Cardiac muscle cell (in vitro differentiated cells and primary cell): ENCODE measurements at regions not wholly inside any gene's neighbourhood (a gene's known extent, or its start where the extent isn't known, plus 50 kb on each side); places are given as distances from the start of the nearest gene placed in this dataset.
"Not testable (repeated sequence)": the region's sequence is repeated elsewhere in the genome, so short reads cannot be mapped to it uniquely, and the experiment has no call there.

Experiments
- DNase-seq, 2 donors: peaks; one replicate each; pipeline versions ENCODE4 v3.0.0 to v3.0.0-alpha.2; 2010 to 2017; ENCODE audit warnings: low read depth in 1 of 2, low spot score in 1 of 2
- H3K27ac ChIP-seq: fragments of 200-600 bp; sonication (generic); 2 replicates; pipeline ENCODE4 v1.5.1; 2016
- H3K27me3 ChIP-seq: fragments of 200-600 bp; sonication (generic); 2 replicates; pipeline ENCODE4 v1.6.0; 2016; ENCODE audit warnings: control low read depth
- H3K36me3 ChIP-seq: fragments of 200-600 bp; sonication (generic); 2 replicates; pipeline ENCODE4 v1.5.1; 2016; ENCODE audit warnings: control low read depth
- H3K4me1 ChIP-seq: fragments of 200-600 bp; sonication (generic); 2 replicates; pipeline ENCODE4 v1.8.1; 2017; ENCODE audit warnings: low read depth, mild to moderate bottlenecking, mixed run types
- H3K4me3 ChIP-seq: fragments of 200-600 bp; sonication (generic); 2 replicates; pipeline ENCODE4 v1.5.1; 2016; ENCODE audit warnings: mild to moderate bottlenecking
- H3K9me3 ChIP-seq: fragments of 200-600 bp; sonication (generic); 2 replicates; pipeline ENCODE4 v1.5.1; 2017; ENCODE audit warnings: low read depth, mild to moderate bottlenecking, control low read depth
- TF ChIP-seq, protein P1 (sequence below): IDR thresholded peaks from 2 replicates; pipeline ENCODE4 v1.5.1; 2012; ENCODE audit warnings: low read depth, mild to moderate bottlenecking, low read length

- no peak for DNase-seq
- TF ChIP-seq, protein P1, sequence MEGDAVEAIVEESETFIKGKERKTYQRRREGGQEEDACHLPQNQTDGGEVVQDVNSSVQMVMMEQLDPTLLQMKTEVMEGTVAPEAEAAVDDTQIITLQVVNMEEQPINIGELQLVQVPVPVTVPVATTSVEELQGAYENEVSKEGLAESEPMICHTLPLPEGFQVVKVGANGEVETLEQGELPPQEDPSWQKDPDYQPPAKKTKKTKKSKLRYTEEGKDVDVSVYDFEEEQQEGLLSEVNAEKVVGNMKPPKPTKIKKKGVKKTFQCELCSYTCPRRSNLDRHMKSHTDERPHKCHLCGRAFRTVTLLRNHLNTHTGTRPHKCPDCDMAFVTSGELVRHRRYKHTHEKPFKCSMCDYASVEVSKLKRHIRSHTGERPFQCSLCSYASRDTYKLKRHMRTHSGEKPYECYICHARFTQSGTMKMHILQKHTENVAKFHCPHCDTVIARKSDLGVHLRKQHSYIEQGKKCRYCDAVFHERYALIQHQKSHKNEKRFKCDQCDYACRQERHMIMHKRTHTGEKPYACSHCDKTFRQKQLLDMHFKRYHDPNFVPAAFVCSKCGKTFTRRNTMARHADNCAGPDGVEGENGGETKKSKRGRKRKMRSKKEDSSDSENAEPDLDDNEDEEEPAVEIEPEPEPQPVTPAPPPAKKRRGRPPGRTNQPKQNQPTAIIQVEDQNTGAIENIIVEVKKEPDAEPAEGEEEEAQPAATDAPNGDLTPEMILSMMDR, result no peak
- no peak overlapping the region for H3K4me3 ChIP-seq
- H3K27ac ChIP-seq, result no peak overlapping the region
- H3K4me1 ChIP-seq, result no peaks in the 10 kb centered on the region
- H3K36me3 ChIP-seq, result no peaks in the 10 kb centered on the region
- peaks cover 8% of the 10 kb centered on the region for H3K27me3 ChIP-seq
- no peaks in the 10 kb centered on the region for H3K9me3 ChIP-seq
These were observed 299.9 kb downstream of the CCDC74A start for GRCh38 chr2:131827481-131828163.

DNA sequence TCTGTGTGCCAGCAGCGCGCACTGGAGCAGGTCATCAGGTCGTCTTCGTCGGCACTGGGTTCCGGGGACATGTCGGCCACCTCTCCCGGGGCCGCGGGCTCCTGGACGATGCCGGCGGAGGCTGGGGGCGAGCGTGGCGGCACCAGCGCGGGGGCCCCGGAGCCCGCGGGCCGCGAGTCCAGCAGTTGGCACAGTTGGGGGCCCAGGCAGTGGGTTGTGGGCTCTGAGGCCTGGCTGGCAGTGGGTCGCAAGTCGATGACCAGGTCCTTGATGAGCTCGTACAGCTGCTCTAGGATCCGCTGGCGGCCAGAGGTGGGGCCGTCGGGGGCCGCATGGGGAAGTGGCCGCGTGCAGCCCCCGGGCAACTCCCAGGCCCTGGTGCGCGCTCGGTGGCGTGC is 300.5 kb downstream of the CCDC74A start:
- no peak for DNase-seq
- no peak overlapping the region for H3K27ac ChIP-seq
- H3K36me3 ChIP-seq, result no peaks in the 10 kb centered on the region
- no peaks in the 10 kb centered on the region for H3K4me1 ChIP-seq
- H3K9me3 ChIP-seq, result no peaks in the 10 kb centered on the region
- no peak overlapping the region for H3K4me3 ChIP-seq
- TF ChIP-seq, protein P1, result no peak
- peaks cover 8% of the 10 kb centered on the region for H3K27me3 ChIP-seq

GRCh38 chr2:131828633-131829455 is 301.2 kb downstream of the CCDC74A start:
- H3K4me3 ChIP-seq, DNase-seq, H3K27ac ChIP-seq, H3K27me3 ChIP-seq, H3K9me3 ChIP-seq, H3K36me3 ChIP-seq, H3K4me1 ChIP-seq: not testable (repeated sequence)

DNA sequence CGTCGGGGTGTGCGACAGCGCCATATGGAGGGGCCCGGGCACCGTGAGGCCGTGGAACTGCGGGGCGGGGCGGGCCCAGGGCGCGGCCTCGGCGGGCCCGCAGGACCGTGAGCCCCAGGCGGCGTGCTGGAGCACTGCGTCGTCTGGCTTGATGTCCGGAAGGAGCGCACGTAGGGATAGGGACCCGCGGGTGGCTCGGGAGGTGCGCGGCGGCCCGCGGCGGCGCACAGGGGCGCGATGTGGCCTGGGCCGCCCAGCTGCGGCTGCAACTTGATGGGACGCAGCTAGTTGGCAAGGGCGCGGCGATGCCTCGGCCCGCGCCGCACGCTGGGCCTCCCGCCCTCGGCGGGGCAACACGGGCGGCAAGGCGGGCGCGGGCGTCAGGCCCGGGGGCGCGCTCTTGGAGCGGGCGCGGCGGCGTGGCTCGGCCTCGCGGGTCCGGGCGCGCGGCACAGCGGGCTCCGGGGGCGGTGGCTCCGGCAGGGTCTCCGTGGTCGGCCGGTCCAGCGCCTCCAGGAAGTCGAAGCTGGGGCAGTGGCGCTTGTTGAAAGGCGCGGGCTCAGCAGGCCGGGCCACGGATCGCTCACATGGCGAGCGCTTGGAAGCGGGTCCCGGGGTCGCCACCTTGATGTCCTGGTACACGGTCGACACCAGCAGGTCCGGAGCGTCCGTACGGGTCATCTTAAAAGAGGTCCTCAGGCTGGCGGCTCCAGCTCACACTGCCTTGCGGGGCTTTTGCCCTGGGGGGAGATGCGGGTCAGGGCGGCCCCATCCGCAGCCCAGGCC is 302.0 kb downstream of the CCDC74A start:
- not testable (repeated sequence) for H3K27ac ChIP-seq, H3K27me3 ChIP-seq, H3K4me3 ChIP-seq, DNase-seq, H3K9me3 ChIP-seq, H3K4me1 ChIP-seq, H3K36me3 ChIP-seq

- not testable (repeated sequence) for H3K36me3 ChIP-seq, H3K27me3 ChIP-seq, H3K9me3 ChIP-seq, H3K4me3 ChIP-seq, H3K27ac ChIP-seq, DNase-seq, H3K4me1 ChIP-seq
These were observed 302.7 kb downstream of the CCDC74A start for GRCh38 chr2:131830242-131830945.

GRCh38 chr2:131830946-131831310 is 303.2 kb downstream of the CCDC74A start:
- H3K9me3 ChIP-seq, H3K36me3 ChIP-seq, DNase-seq, H3K27ac ChIP-seq, H3K4me3 ChIP-seq, H3K4me1 ChIP-seq, H3K27me3 ChIP-seq: not testable (repeated sequence)

GRCh38 chr2:131831450-131832208 is 303.9 kb downstream of the CCDC74A start:
- not testable (repeated sequence) for H3K36me3 ChIP-seq, H3K9me3 ChIP-seq, H3K27ac ChIP-seq, H3K4me1 ChIP-seq, H3K27me3 ChIP-seq, H3K4me3 ChIP-seq
- peak; percentile 6 to 14 for DNase-seq

- H3K9me3 ChIP-seq, H3K36me3 ChIP-seq, H3K27ac ChIP-seq, H3K27me3 ChIP-seq, H3K4me3 ChIP-seq, H3K4me1 ChIP-seq, DNase-seq: not testable (repeated sequence)
These were observed 304.6 kb downstream of the CCDC74A start for GRCh38 chr2:131832209-131832780.

DNA sequence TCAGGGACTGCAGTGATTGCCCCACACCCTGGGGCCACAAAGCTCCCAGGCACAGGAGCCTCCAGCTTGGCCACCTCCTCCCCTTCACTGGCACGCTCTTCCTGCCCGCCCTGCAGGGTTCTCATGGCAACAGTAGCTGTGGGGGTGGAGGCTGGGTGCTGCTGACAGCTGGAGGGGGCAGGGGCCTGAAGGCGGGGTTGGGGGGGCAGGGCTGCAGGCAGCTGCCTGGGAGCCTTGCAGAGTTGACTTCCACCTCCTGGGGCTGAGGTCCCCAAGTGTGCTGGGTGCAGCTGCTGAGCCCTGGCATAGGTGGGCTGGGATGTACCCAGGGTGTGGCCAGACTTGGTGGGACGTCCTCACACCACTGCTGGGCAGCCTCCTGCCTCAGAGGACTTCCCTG is 305.2 kb downstream of the CCDC74A start:
- not testable (repeated sequence) for H3K4me3 ChIP-seq

DNA sequence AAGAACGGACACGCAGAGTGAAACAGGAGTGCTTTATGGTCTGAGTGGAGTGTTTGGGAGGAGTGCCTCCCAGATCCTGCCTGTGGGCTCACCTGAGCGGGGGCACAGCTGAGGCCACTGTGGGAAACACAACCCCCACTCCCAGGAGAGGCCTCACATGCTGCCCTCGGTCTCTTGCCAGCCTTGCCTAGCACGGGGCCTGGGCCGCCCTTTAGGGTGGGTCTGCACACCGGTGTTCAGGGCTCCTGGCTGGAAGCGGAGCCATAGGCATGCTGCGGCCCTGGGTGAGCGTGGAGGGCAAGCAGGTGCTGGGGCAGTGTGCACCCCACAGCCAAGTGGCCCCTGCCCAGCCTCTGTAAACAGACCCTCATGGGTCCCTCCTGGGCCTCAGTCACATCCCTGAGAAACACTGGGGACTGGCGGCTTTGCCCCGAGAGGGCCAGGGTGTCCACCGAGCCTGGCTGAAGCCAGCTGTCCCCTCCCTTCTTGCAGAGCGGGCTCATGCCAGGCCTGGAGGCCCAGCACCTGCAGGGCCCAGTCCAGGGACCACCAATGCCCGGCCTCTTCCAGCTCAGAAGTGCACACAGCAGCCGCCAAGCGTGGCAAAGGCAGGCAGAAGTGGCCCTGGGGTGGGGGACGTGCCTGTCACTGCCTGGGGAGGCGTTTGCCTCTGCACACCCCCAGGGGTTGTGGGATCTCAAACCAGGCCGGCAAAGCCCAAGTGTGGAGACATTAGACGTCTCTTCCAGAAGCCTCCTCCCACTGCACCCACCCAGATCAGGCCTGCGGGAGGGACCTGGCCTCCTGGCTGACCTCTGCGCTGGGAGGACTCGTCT is 305.9 kb downstream of the CCDC74A start:
- H3K4me3 ChIP-seq, H3K4me1 ChIP-seq, H3K27ac ChIP-seq: not testable (repeated sequence)

More for the DNA sequence above, 305.2 kb downstream of the CCDC74A start:
- not testable (repeated sequence) for H3K36me3 ChIP-seq, DNase-seq, H3K4me1 ChIP-seq, H3K9me3 ChIP-seq, H3K27me3 ChIP-seq, H3K27ac ChIP-seq

More for the DNA sequence above, 305.9 kb downstream of the CCDC74A start:
- H3K36me3 ChIP-seq, H3K27me3 ChIP-seq, DNase-seq, H3K9me3 ChIP-seq: not testable (repeated sequence)
